HepG2 (cell line): ENCODE measurements at regions not wholly inside any gene's neighbourhood (a gene's known extent, or its start where the extent isn't known, plus 50 kb on each side); places are given as distances from the start of the nearest gene placed in this dataset.

ENCODE experiments used
- ATAC-seq: fragments of 200-7000 bp; cut with Tn5 transposase; 3 replicates; pipeline ENCODE4 v1.9.1; 2020; ENCODE audit warnings: mild to moderate bottlenecking, moderate library complexity
- BruUV-seq: library from RNA; stranded (reverse); fragments of 400-500 nt; replicated peaks from 2 replicates; lab custom pipeline; 2021; lab: Mats Ljungman, UMichigan
- CTCF ChIA-PET: fragments of 300-600 bp; formaldehyde crosslinking; extraction: SDS; loops from one replicate; lab custom pipeline; 2021; ENCODE audit warnings: low total read pairs, inconsistent platforms, low intra/inter-chr PET ratio; lab: Yijun Ruan, JAX
- POLR2A ChIA-PET: fragments of 350-600 bp; sonication (Branson Sonifier 250); formaldehyde crosslinking; loops from one replicate; lab custom pipeline; 2020; ENCODE audit warnings: antibody characterized with exemption, inconsistent platforms; lab: Yijun Ruan, JAX
- DNase-seq: peaks from one replicate; pipeline ENCODE4 v3.0.0-alpha.2; 2015; ENCODE audit warnings: low spot score
- FAIRE-seq: peaks from 3 replicates; lab custom pipeline; 2011; peaks lifted over from hg19 to GRCh38; lab: Jason Lieb, UNC
- H2AFZ ChIP-seq: one replicate; pipeline ENCODE4 v1.6.1; 2011; ENCODE audit warnings: low read length, inconsistent platforms
- H3K27ac ChIP-seq: fragments of 300-600 bp; 3 replicates; pipeline ENCODE4 v1.8.0; 2011; ENCODE audit warnings: mixed run types, mild to moderate bottlenecking, mixed read lengths, low read length, inconsistent platforms; ENCODE audit not compliant: insufficient read depth; ENCODE audit errors: extremely low read length
- H3K27me3 ChIP-seq, 2 experiments: fragments of 200-600 bp in 1 of 2; 2 replicates in 1 of 2; 3 replicates in 1 of 2; pipeline versions ENCODE4 v1.6.0 to v1.8.0; 2011; ENCODE audit warnings: low read length in 2 of 2, mild to moderate bottlenecking in 2 of 2, moderate library complexity in 2 of 2, inconsistent platforms in 1 of 2; ENCODE audit not compliant: insufficient read depth in 2 of 2, control insufficient read depth in 1 of 2
- H3K36me3 ChIP-seq, 2 experiments: fragments of 200-600 bp in 1 of 2; replicated peaks in 1 of 2; 2 replicates in 1 of 2; 3 replicates in 1 of 2; pipeline versions ENCODE4 v1.5.1 to v1.8.0; 2011; ENCODE audit warnings: low read length in 2 of 2, inconsistent platforms in 1 of 2; ENCODE audit not compliant: insufficient read depth in 2 of 2, control insufficient read depth in 1 of 2
- H3K4me1 ChIP-seq: 2 replicates; pipeline ENCODE4 v1.5.1; 2012; ENCODE audit warnings: low read length, inconsistent platforms; ENCODE audit not compliant: insufficient read depth
- H3K4me2 ChIP-seq: 2 replicates; pipeline ENCODE4 v1.6.0; 2011; ENCODE audit warnings: low read depth, low read length, inconsistent platforms
- H3K4me3 ChIP-seq, 3 experiments: fragments of 200-600 bp in 1 of 3; sonication (generic), shearing (Covaris generic) in 1 of 3; replicated peaks in 1 of 3; 2 replicates each; pipeline ENCODE4 v1.5.1; 2011 to 2016; ENCODE audit warnings: low read length in 3 of 3, inconsistent platforms in 2 of 3, low read depth in 2 of 3, mild to moderate bottlenecking in 2 of 3, control low read depth in 1 of 3, mixed read lengths in 1 of 3; ENCODE audit not compliant: insufficient read depth in 1 of 3
- H3K79me2 ChIP-seq: one replicate; pipeline ENCODE4 v1.6.1; 2011; ENCODE audit warnings: low read length, inconsistent platforms; ENCODE audit not compliant: insufficient read depth
- H3K9ac ChIP-seq: 2 replicates; pipeline ENCODE4 v1.6.0; 2011; ENCODE audit warnings: mild to moderate bottlenecking, low read depth, low read length, inconsistent platforms; ENCODE audit not compliant: insufficient read depth
- H3K9me3 ChIP-seq: 2 replicates; pipeline ENCODE4 v1.5.1; 2012; ENCODE audit warnings: mild to moderate bottlenecking, low read length
- H4K20me1 ChIP-seq: 2 replicates; pipeline ENCODE4 v1.6.0; 2011; ENCODE audit warnings: inconsistent platforms, mild to moderate bottlenecking, low read length, moderate library complexity; ENCODE audit not compliant: insufficient read depth
- AFF4 ChIP-seq: sonication (generic); formaldehyde crosslinking; IDR thresholded peaks from 2 replicates; pipeline ENCODE4 v1.4.0; 2020; ENCODE audit warnings: missing genetic modification reagents
- FOXM1 ChIP-seq: sonication (generic); formaldehyde crosslinking; IDR thresholded peaks from 2 replicates; pipeline ENCODE4 v1.5.0; 2020; ENCODE audit warnings: missing genetic modification reagents
- HNRNPUL1 ChIP-seq: fragments of 200-400 bp; formaldehyde crosslinking; IDR thresholded peaks from 2 replicates; pipeline ENCODE4 v1.6.1; 2017; ENCODE audit warnings: low read depth, mild to moderate bottlenecking, low read length, moderate library complexity
- NFRKB ChIP-seq: fragments of 450-650 bp; IDR thresholded peaks from 2 replicates; pipeline ENCODE4 v1.6.1; 2017
- RFX3 ChIP-seq: IDR thresholded peaks from 2 replicates; pipeline ENCODE4 v1.6.1; 2016; ENCODE audit warnings: missing biosample characterization, missing genetic modification reagents
- TCF7L2 ChIP-seq: IDR thresholded peaks from 2 replicates; pipeline ENCODE4 v1.6.1; 2011; ENCODE audit warnings: mild to moderate bottlenecking, low read depth, low read length, moderate library complexity
- THAP9 ChIP-seq: sonication (generic); formaldehyde crosslinking; IDR thresholded peaks from 2 replicates; pipeline ENCODE4; 2020; ENCODE audit warnings: missing genetic modification reagents, mild to moderate bottlenecking, borderline replicate concordance
- ZNF281 ChIP-seq: sonication (generic); formaldehyde crosslinking; IDR thresholded peaks from 2 replicates; pipeline ENCODE4 v1.4.0; 2020; ENCODE audit warnings: missing genetic modification reagents, borderline replicate concordance
- ZNF431 ChIP-seq: sonication (generic); formaldehyde crosslinking; IDR thresholded peaks from 2 replicates; pipeline ENCODE4 v1.9.0; 2022; ENCODE audit warnings: missing genetic modification reagents, low read depth, mild to moderate bottlenecking, borderline replicate concordance
- ZNF597 ChIP-seq: sonication (generic); formaldehyde crosslinking; IDR thresholded peaks from 2 replicates; pipeline ENCODE4 v1.5.0; 2020; ENCODE audit warnings: missing genetic modification reagents
- ZNF709 ChIP-seq: sonication (generic); formaldehyde crosslinking; IDR thresholded peaks from 2 replicates; pipeline ENCODE4 v1.5.0; 2020; ENCODE audit warnings: mild to moderate bottlenecking, missing genetic modification reagents
- ZSCAN22 ChIP-seq: sonication (generic); formaldehyde crosslinking; IDR thresholded peaks from 2 replicates; pipeline ENCODE4 v1.4.0; 2020; ENCODE audit warnings: mild to moderate bottlenecking, missing genetic modification reagents
- WGBS: methylation state at CpG from one replicate; pipeline ENCODE4 v1.1.6; 2017; ENCODE audit warnings: low lambda C conversion rate; 5-methylcytosine and 5-hydroxymethylcytosine counted together
- in situ Hi-C: cut with HindIII; loops from 2 replicates; pipeline ENCODE4 v1.10.0; 2017; ENCODE audit warnings: low pct_unique_long_range_greater_than_20kb; ENCODE audit not compliant: extremely low pct_ligation_motif_present
- intact Hi-C: fragments of 100-400 bp; cut with micrococcal nuclease; formaldehyde crosslinking; loops from one replicate; pipeline ENCODE4 v1.10.0; 2022; ENCODE audit not compliant: unreplicated experiment
- TF ChIP-seq, protein P1 (sequence below): sonication (generic); formaldehyde crosslinking; IDR thresholded peaks from 2 replicates; pipeline ENCODE4 v1.4.0; 2020; ENCODE audit warnings: missing genetic modification reagents

- no peaks in the 10 kb centered on the region for H4K20me1 ChIP-seq
- ATAC-seq = no peak
- no peaks in the 10 kb centered on the region for H3K27me3 ChIP-seq
- no peak overlapping the region for H3K27ac ChIP-seq
- CTCF ChIA-PET = no interaction called here
- in situ Hi-C loops = no loop called here
- no peak overlapping the region for H3K4me3 ChIP-seq
- H3K9me3 ChIP-seq = peaks cover 3% of the 10 kb centered on the region; the same call in 1 of the 2 replicates
- DNase-seq = no peak
- no peak overlapping the region for H3K9ac ChIP-seq
- no peak overlapping the region for H2AFZ ChIP-seq
- FAIRE-seq = no peak
- WGBS = 2% methylated on average over 1 of the region's 1 CpG
- H3K4me1 ChIP-seq = no peaks in the 10 kb centered on the region
- intact Hi-C loops = no loop called here
- no peak overlapping the region for H3K4me2 ChIP-seq
- POLR2A ChIA-PET = no interaction called here
- no TSS peak for BruUV-seq
- no peaks in the 10 kb centered on the region for H3K79me2 ChIP-seq
- H3K36me3 ChIP-seq = no peaks in the 10 kb centered on the region
- TF ChIP-seq RFX3 = no peak
- no peak for TF ChIP-seq THAP9 (CRISPR knock-in tag)
- TF ChIP-seq TCF7L2 = no peak
- TF ChIP-seq FOXM1 (CRISPR knock-in tag) = no peak
- TF ChIP-seq ZNF597 (CRISPR knock-in tag) = no peak
- no peak for TF ChIP-seq ZNF709 (CRISPR knock-in tag)
- no peak for TF ChIP-seq ZNF431 (CRISPR knock-in tag)
- TF ChIP-seq NFRKB = no peak
- TF ChIP-seq, protein P1, sequence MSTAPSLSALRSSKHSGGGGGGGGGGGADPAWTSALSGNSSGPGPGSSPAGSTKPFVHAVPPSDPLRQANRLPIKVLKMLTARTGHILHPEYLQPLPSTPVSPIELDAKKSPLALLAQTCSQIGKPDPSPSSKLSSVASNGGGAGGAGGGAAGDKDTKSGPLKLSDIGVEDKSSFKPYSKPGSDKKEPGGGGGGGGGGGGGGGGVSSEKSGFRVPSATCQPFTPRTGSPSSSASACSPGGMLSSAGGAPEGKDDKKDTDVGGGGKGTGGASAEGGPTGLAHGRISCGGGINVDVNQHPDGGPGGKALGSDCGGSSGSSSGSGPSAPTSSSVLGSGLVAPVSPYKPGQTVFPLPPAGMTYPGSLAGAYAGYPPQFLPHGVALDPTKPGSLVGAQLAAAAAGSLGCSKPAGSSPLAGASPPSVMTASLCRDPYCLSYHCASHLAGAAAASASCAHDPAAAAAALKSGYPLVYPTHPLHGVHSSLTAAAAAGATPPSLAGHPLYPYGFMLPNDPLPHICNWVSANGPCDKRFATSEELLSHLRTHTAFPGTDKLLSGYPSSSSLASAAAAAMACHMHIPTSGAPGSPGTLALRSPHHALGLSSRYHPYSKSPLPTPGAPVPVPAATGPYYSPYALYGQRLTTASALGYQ (CRISPR knock-in tag) = no peak
- no peak for TF ChIP-seq ZSCAN22 (CRISPR knock-in tag)
- TF ChIP-seq HNRNPUL1 = no peak
- no peak for TF ChIP-seq ZNF281 (CRISPR knock-in tag)
- no peak for TF ChIP-seq AFF4 (CRISPR knock-in tag)
Observed at GRCh38 chr2:49640630-49641029, 486.3 kb upstream of the FSHR start.
